Gastroesophageal sphincter (tissue), 3 donors: ENCODE measurements at regions not wholly inside any gene's neighbourhood (a gene's known extent, or its start where the extent isn't known, plus 50 kb on each side); places are given as distances from the start of the nearest gene placed in this dataset.

Experiments
- POLR2A ChIP-seq, 2 donors: fragments of 450-650 bp; IDR thresholded peaks; one replicate each; pipeline ENCODE4 v1.6.1; 2017; ENCODE audit warnings: antibody characterized with exemption in 2 of 2, mild to moderate bottlenecking in 2 of 2, moderate library complexity in 1 of 2
- POLR2AphosphoS5 ChIP-seq: sonication (generic); formaldehyde crosslinking; IDR thresholded peaks from one replicate; pipeline ENCODE4 v1.6.1; 2017; ENCODE audit warnings: antibody characterized with exemption
- TF ChIP-seq, protein P1 (sequence below), 4 experiments: fragments of 200-600 bp in 2 of 4; fragments of 450-650 bp in 2 of 4; sonication (generic) in 1 of 4; IDR thresholded peaks; one replicate each; pipeline ENCODE4 v1.5.1; 2017 to 2019; ENCODE audit warnings: antibody characterized with exemption in 4 of 4, mild to moderate bottlenecking in 2 of 4, moderate library complexity in 2 of 4

- TF ChIP-seq, protein P1, sequence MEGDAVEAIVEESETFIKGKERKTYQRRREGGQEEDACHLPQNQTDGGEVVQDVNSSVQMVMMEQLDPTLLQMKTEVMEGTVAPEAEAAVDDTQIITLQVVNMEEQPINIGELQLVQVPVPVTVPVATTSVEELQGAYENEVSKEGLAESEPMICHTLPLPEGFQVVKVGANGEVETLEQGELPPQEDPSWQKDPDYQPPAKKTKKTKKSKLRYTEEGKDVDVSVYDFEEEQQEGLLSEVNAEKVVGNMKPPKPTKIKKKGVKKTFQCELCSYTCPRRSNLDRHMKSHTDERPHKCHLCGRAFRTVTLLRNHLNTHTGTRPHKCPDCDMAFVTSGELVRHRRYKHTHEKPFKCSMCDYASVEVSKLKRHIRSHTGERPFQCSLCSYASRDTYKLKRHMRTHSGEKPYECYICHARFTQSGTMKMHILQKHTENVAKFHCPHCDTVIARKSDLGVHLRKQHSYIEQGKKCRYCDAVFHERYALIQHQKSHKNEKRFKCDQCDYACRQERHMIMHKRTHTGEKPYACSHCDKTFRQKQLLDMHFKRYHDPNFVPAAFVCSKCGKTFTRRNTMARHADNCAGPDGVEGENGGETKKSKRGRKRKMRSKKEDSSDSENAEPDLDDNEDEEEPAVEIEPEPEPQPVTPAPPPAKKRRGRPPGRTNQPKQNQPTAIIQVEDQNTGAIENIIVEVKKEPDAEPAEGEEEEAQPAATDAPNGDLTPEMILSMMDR (IDR thresholded peaks at IDR 0.05) = no peak
- TF ChIP-seq POLR2A (IDR thresholded peaks at IDR 0.05) (no peak), POLR2AphosphoS5 (no peak)
Observed at GRCh38 chr2:77767388-77768076, 245.4 kb upstream of the LRRTM4 start.
